ENCODE measurements at regions not wholly inside any gene's neighbourhood (a gene's known extent, or its start where the extent isn't known, plus 50 kb on each side); places are given as distances from the start of the nearest gene placed in this dataset.
"Not testable (repeated sequence)": the region's sequence is repeated elsewhere in the genome, so short reads cannot be mapped to it uniquely, and the experiment has no call there.

GRCh38 chr5:101338226-101338625, 435.1 kb upstream of the ST8SIA4 start:
- H3K36me3 ChIP-seq (ENCODE audit: insufficient read depth, low read length, poor library complexity, severe bottlenecking), result no peaks in the 10 kb centered on the region
- CTCF ChIA-PET, result no interaction called here
- H3K27me3 ChIP-seq (replicated peaks; ENCODE audit: insufficient read depth, low read depth, low read length, poor library complexity), result no peaks in the 10 kb centered on the region
- H3K4me1 ChIP-seq (ENCODE audit: insufficient read depth, low read length, poor library complexity, severe bottlenecking), result no peaks in the 10 kb centered on the region
- DNase-seq (ENCODE audit: low spot score), result no peak
- no TSS peak for BruUV-seq (replicated peaks)
- H3K27ac ChIP-seq (ENCODE audit: low read depth, low read length, poor library complexity, severe bottlenecking), result no peak overlapping the region
- intact Hi-C loops (cut with micrococcal nuclease; ENCODE audit: unreplicated experiment), result no loop called here
- no peak overlapping the region for H3K4me3 ChIP-seq (ENCODE audit: low read depth, low read length, poor library complexity, severe bottlenecking)
- POLR2A ChIA-PET (ENCODE audit: low non-redundant PET), result no interaction called here
- no peaks in the 10 kb centered on the region for H3K9me3 ChIP-seq (ENCODE audit: low read depth, low read length, poor library complexity, severe bottlenecking)
- TF ChIP-seq CTCF (conservative IDR thresholded peaks at IDR 0.05; ENCODE audit: low read depth, low read length), result no peak
- no peak for TF ChIP-seq EZH2 (IDR thresholded peaks at IDR 0.05; ENCODE audit: borderline replicate concordance, low read depth, low read length, poor library complexity, severe bottlenecking)

- no peak overlapping the region for H3K4me3 ChIP-seq (ENCODE audit: low read depth, low read length, poor library complexity, severe bottlenecking)
- H3K27ac ChIP-seq (ENCODE audit: low read depth, low read length, poor library complexity, severe bottlenecking), result no peak overlapping the region
- H3K27me3 ChIP-seq (replicated peaks; ENCODE audit: insufficient read depth, low read depth, low read length, poor library complexity), result no peaks in the 10 kb centered on the region
- BruUV-seq (replicated peaks), result no TSS peak
- DNase-seq (ENCODE audit: low spot score), result no peak
- H3K9me3 ChIP-seq (ENCODE audit: low read depth, low read length, poor library complexity, severe bottlenecking), result no peaks in the 10 kb centered on the region
- no peaks in the 10 kb centered on the region for H3K4me1 ChIP-seq (ENCODE audit: insufficient read depth, low read length, poor library complexity, severe bottlenecking)
- intact Hi-C loops (cut with micrococcal nuclease; ENCODE audit: unreplicated experiment), result no loop called here
- POLR2A ChIA-PET (ENCODE audit: low non-redundant PET), result no interaction called here
- TF ChIP-seq CTCF (conservative IDR thresholded peaks at IDR 0.05; ENCODE audit: low read depth, low read length) (no peak), EZH2 (IDR thresholded peaks at IDR 0.05; ENCODE audit: borderline replicate concordance, low read depth, low read length, poor library complexity, severe bottlenecking) (no peak)
- H3K36me3 ChIP-seq (ENCODE audit: insufficient read depth, low read length, poor library complexity, severe bottlenecking), result no peaks in the 10 kb centered on the region
- CTCF ChIA-PET, result no interaction called here
Measured at GRCh38 chr5:101327816-101328215, 424.7 kb upstream of the ST8SIA4 start.

- Histone ChIP-seq H3K9me3 (ENCODE audit: low read depth, low read length, poor library complexity, severe bottlenecking) (no peaks in the 10 kb centered on the region), H3K36me3 (ENCODE audit: insufficient read depth, low read length, poor library complexity, severe bottlenecking) (no peaks in the 10 kb centered on the region), H3K27ac (ENCODE audit: low read depth, low read length, poor library complexity, severe bottlenecking) (no peak overlapping the region), H3K27me3 (replicated peaks; ENCODE audit: insufficient read depth, low read depth, low read length, poor library complexity) (no peaks in the 10 kb centered on the region), H3K4me3 (ENCODE audit: low read depth, low read length, poor library complexity, severe bottlenecking) (no peak overlapping the region), H3K4me1 (ENCODE audit: insufficient read depth, low read length, poor library complexity, severe bottlenecking) (no peaks in the 10 kb centered on the region)
- TF ChIP-seq EZH2 (IDR thresholded peaks at IDR 0.05; ENCODE audit: borderline replicate concordance, low read depth, low read length, poor library complexity, severe bottlenecking), result no peak
- no peak for TF ChIP-seq CTCF (conservative IDR thresholded peaks at IDR 0.05; ENCODE audit: low read depth, low read length)
- DNase-seq (ENCODE audit: low spot score), result no peak
- ChIA-PET CTCF (no interaction called here), POLR2A (ENCODE audit: low non-redundant PET) (no interaction called here)
- no TSS peak for BruUV-seq (replicated peaks)
- intact Hi-C loops (cut with micrococcal nuclease; ENCODE audit: unreplicated experiment), result no loop called here
Measured at GRCh38 chr5:101326766-101327165, 423.7 kb upstream of the ST8SIA4 start.

- H3K4me3 ChIP-seq (ENCODE audit: low read depth, low read length, poor library complexity, severe bottlenecking); CTCF ChIA-PET; DNase-seq (ENCODE audit: low spot score); H3K27ac ChIP-seq (ENCODE audit: low read depth, low read length, poor library complexity, severe bottlenecking); POLR2A ChIA-PET (ENCODE audit: low non-redundant PET); intact Hi-C loops (cut with micrococcal nuclease; ENCODE audit: unreplicated experiment); H3K36me3 ChIP-seq (ENCODE audit: insufficient read depth, low read length, poor library complexity, severe bottlenecking); H3K4me1 ChIP-seq (ENCODE audit: insufficient read depth, low read length, poor library complexity, severe bottlenecking); H3K27me3 ChIP-seq (replicated peaks; ENCODE audit: insufficient read depth, low read depth, low read length, poor library complexity); H3K9me3 ChIP-seq (ENCODE audit: low read depth, low read length, poor library complexity, severe bottlenecking); BruUV-seq (replicated peaks): not testable (repeated sequence)
Measured at GRCh38 chr5:101316401-101316800, 413.3 kb upstream of the ST8SIA4 start.

Measured in A673 (cell line).